Neuronal stem cell (in vitro differentiated cells): ENCODE measurements at regions not wholly inside any gene's neighbourhood (a gene's known extent, or its start where the extent isn't known, plus 50 kb on each side); places are given as distances from the start of the nearest gene placed in this dataset.

Source experiments
- DNase-seq: peaks from one replicate; pipeline ENCODE4 v3.0.0-alpha.2; 2013; ENCODE audit warnings: low spot score
- H2AFZ ChIP-seq: one replicate; pipeline ENCODE4 v1.6.1; 2013; ENCODE audit warnings: mild to moderate bottlenecking, low read length, inconsistent platforms
- H2AK5ac ChIP-seq: 2 replicates; pipeline ENCODE4 v1.6.1; 2013; ENCODE audit warnings: low read depth, mild to moderate bottlenecking, inconsistent platforms, low read length, moderate library complexity, mixed read lengths
- H2BK120ac ChIP-seq: 2 replicates; pipeline ENCODE4 v1.6.1; 2013; ENCODE audit warnings: low read depth, mild to moderate bottlenecking, inconsistent platforms, low read length, moderate library complexity, mixed read lengths
- H2BK12ac ChIP-seq: one replicate; pipeline ENCODE4 v1.6.1; 2013; ENCODE audit warnings: low read length, inconsistent platforms
- H2BK15ac ChIP-seq: 2 replicates; pipeline ENCODE4 v1.6.1; 2013; ENCODE audit warnings: mild to moderate bottlenecking, low read length, inconsistent platforms, mixed read lengths
- H2BK5ac ChIP-seq: one replicate; pipeline ENCODE4 v1.6.1; 2013; ENCODE audit warnings: inconsistent platforms, mild to moderate bottlenecking, low read length, moderate library complexity
- H3K14ac ChIP-seq: one replicate; pipeline ENCODE4 v1.6.1; 2013; ENCODE audit warnings: low read length, inconsistent platforms
- H3K18ac ChIP-seq: 2 replicates; pipeline ENCODE4 v1.6.1; 2013; ENCODE audit warnings: low read length, inconsistent platforms
- H3K23ac ChIP-seq: 2 replicates; pipeline ENCODE4 v1.6.1; 2013; ENCODE audit warnings: low read depth, mild to moderate bottlenecking, mixed read lengths, low read length, inconsistent platforms; ENCODE audit not compliant: poor library complexity
- H3K27ac ChIP-seq: replicated peaks from 3 replicates; pipeline ENCODE4 v1.5.1; 2013; ENCODE audit warnings: low read length, inconsistent platforms
- H3K27me3 ChIP-seq, 3 experiments: 2 replicates each; pipeline ENCODE4 v1.6.1; 2013; ENCODE audit warnings: low read length in 3 of 3, mild to moderate bottlenecking in 2 of 3, inconsistent platforms in 1 of 3, low read depth in 1 of 3, mixed read lengths in 1 of 3, moderate library complexity in 1 of 3; ENCODE audit not compliant: control insufficient read depth in 3 of 3, insufficient read depth in 3 of 3
- H3K36me3 ChIP-seq, 2 donors: replicated peaks in 1 of 2; 2 replicates each; pipeline ENCODE4 v1.6.1; 2013; ENCODE audit warnings: low read length in 2 of 2; ENCODE audit not compliant: control insufficient read depth in 2 of 2, insufficient read depth in 2 of 2
- H3K4ac ChIP-seq: 2 replicates; pipeline ENCODE4 v1.6.1; 2013; ENCODE audit warnings: inconsistent platforms, mild to moderate bottlenecking, low read length, moderate library complexity
- H3K4me1 ChIP-seq, 2 donors: 1 replicate in 1 of 2; 2 replicates in 1 of 2; pipeline ENCODE4 v1.6.1; 2013; ENCODE audit warnings: low read length in 2 of 2, low read depth in 1 of 2; ENCODE audit not compliant: control insufficient read depth in 2 of 2, insufficient read depth in 1 of 2
- H3K4me2 ChIP-seq: one replicate; pipeline ENCODE4 v1.6.1; 2013; ENCODE audit warnings: mild to moderate bottlenecking, low read length, inconsistent platforms; ENCODE audit not compliant: insufficient read depth, poor library complexity, severe bottlenecking
- H3K4me3 ChIP-seq, 2 donors: 2 replicates each; pipeline ENCODE4 v1.5.1; 2013; ENCODE audit warnings: low read length in 2 of 2, mild to moderate bottlenecking in 2 of 2, inconsistent platforms in 1 of 2, moderate library complexity in 1 of 2
- H3K79me1 ChIP-seq: one replicate; pipeline ENCODE4 v1.6.1; 2013; ENCODE audit warnings: low read depth, mild to moderate bottlenecking, inconsistent platforms, low read length, moderate library complexity
- H3K9ac ChIP-seq: one replicate; pipeline ENCODE4 v1.6.1; 2013; ENCODE audit warnings: mild to moderate bottlenecking, low read depth, low read length, inconsistent platforms; ENCODE audit not compliant: poor library complexity
- H3K9me3 ChIP-seq, 2 donors: replicated peaks in 1 of 2; 2 replicates each; pipeline versions ENCODE3 to v1.6.1; 2013; ENCODE audit warnings: low read length in 2 of 2, mild to moderate bottlenecking in 2 of 2, inconsistent platforms in 1 of 2, low read depth in 1 of 2, mixed read lengths in 1 of 2, moderate library complexity in 1 of 2; ENCODE audit not compliant: control insufficient read depth in 2 of 2, insufficient read depth in 1 of 2
- H4K8ac ChIP-seq: one replicate; pipeline ENCODE4 v1.6.1; 2013; ENCODE audit warnings: low read depth, mild to moderate bottlenecking, inconsistent platforms, low read length, moderate library complexity
- H4K91ac ChIP-seq: one replicate; pipeline ENCODE4 v1.6.1; 2013; ENCODE audit warnings: low read length, low read depth, mild to moderate bottlenecking, inconsistent platforms; ENCODE audit not compliant: poor library complexity
- WGBS, 2 donors: extraction: QIAGEN DNeasy Blood & Tissue Kit; methylation state at CpG; one replicate each; pipeline ENCODE4 v1.1.7; 2013; ENCODE audit warnings: missing lambda C conversion rate in 2 of 2, mixed read lengths in 1 of 2; ENCODE audit not compliant: insufficient read length in 2 of 2, insufficient replicate concordance in 1 of 2; ENCODE audit errors: extremely low coverage in 2 of 2; 5-methylcytosine and 5-hydroxymethylcytosine counted together

DNA sequence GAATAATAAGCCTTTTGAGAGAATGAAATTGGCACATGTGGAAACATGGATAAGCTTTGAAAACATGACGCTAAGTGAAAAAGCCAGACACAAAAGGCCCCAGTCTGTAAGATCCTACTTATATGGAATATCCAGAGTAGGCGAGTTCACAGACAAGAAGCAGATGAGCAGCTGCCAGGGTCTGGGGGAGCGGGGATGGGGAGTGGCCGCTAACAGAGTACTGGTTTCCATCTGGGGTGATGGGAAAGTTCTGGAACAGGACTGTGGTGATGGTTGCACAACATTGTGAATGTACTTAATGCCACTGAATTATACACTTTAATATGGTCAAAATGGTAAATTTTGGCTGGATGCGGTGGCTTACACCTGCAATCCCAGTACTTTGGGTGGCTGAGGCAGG is 126.5 kb downstream of the SPATA19 start:
- no peak overlapping the region for H2BK120ac ChIP-seq
- no peak overlapping the region for H3K14ac ChIP-seq
- H3K4me2 ChIP-seq: no peak overlapping the region
- no peak overlapping the region for H3K9ac ChIP-seq
- H3K4me1 ChIP-seq: peaks cover 0 to 8% of the 10 kb centered on the region in 2 donors
- no peak overlapping the region for H3K4ac ChIP-seq
- H3K18ac ChIP-seq: no peak overlapping the region
- H2BK12ac ChIP-seq: no peak overlapping the region
- H2BK15ac ChIP-seq: no peak overlapping the region
- H3K27me3 ChIP-seq: peaks cover 0 to 23% (median 0%) of the 10 kb centered on the region in 3 experiments
- H3K79me1 ChIP-seq: no peaks in the 10 kb centered on the region
- H3K23ac ChIP-seq: no peak overlapping the region
- no peaks in the 10 kb centered on the region for H3K9me3 ChIP-seq
- no peak overlapping the region for H3K27ac ChIP-seq
- no CpG with 5 or more reads among the region's 5 CpGs for WGBS, 2 donors
- H4K91ac ChIP-seq: no peak overlapping the region
- no peak overlapping the region for H2BK5ac ChIP-seq
- H2AFZ ChIP-seq: no peak overlapping the region
- H2AK5ac ChIP-seq: no peak overlapping the region
- H3K36me3 ChIP-seq: no peaks in the 10 kb centered on the region
- no peak for DNase-seq
- no peak overlapping the region for H4K8ac ChIP-seq
- no peak overlapping the region for H3K4me3 ChIP-seq

DNA sequence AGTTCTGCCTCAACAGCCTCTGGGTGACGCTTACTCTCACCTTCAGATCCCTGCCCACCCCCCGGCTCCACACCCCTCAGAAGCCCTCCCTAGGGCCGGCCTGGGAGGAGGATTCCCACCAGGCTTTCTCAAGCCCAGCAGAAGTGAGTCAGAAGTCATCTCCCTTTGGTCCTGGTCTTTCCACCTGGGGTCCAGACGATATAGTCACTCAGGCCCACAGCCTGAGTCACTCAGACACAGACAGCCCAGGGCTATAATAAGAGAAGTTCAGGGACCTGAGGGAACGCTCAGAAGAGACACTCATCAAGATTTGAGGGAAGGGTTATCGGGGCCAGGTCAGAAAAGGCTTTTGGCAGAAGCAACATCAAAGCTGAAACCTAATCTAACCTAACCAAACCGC is 127.1 kb downstream of the SPATA19 start:
- Histone ChIP-seq H2BK120ac (no peak overlapping the region), H3K27ac (no peak overlapping the region), H3K79me1 (no peaks in the 10 kb centered on the region), H2AFZ (no peak overlapping the region), H2BK5ac (no peak overlapping the region), H3K9ac (no peak overlapping the region), H3K9me3 (no peaks in the 10 kb centered on the region), H3K4me2 (no peak overlapping the region), H3K4me1 (peaks cover 0 to 8% of the 10 kb centered on the region in 2 donors), H2AK5ac (no peak overlapping the region), H2BK12ac (no peak overlapping the region), H3K4me3 (no peak overlapping the region), H4K8ac (no peak overlapping the region), H3K27me3 (peaks cover 0 to 26% (median 0%) of the 10 kb centered on the region in 3 experiments), H3K23ac (no peak overlapping the region), H3K4ac (no peak overlapping the region), H3K14ac (no peak overlapping the region), H4K91ac (no peak overlapping the region), H3K36me3 (no peaks in the 10 kb centered on the region), H2BK15ac (no peak overlapping the region), H3K18ac (no peak overlapping the region)
- WGBS, 2 donors: no CpG with 5 or more reads among the region's 7 CpGs
- no peak for DNase-seq

DNA sequence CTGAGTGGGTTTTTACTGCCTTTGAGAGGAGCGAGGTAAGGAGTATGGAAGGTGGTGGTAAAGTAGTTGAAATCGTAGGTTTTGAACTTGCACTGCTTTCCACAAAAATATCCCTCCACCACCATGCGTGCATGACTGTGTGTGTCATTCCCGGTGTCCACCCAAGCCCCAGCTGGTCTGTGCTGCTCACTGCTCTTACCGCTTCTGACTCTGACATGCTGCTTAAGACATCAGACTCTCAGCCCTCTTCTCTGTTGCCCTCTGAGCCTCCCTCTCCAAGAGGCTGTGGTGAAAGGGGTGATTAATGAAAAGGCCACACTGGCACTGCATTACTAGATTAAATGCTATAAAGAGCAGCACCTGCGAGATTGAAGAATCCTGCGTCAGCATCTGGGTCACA is 128.7 kb downstream of the SPATA19 start:
- DNase-seq: no peak
- peaks cover 0 to 29% (median 0%) of the 10 kb centered on the region in 3 experiments for H3K27me3 ChIP-seq
- no peak overlapping the region for H3K4me2 ChIP-seq
- no peak overlapping the region for H3K23ac ChIP-seq
- WGBS, 2 donors: no CpG with 5 or more reads among the region's 7 CpGs
- no peak overlapping the region for H4K8ac ChIP-seq
- H2BK5ac ChIP-seq: no peak overlapping the region
- no peak overlapping the region for H4K91ac ChIP-seq
- no peak overlapping the region for H3K4ac ChIP-seq
- peaks cover 0 to 8% of the 10 kb centered on the region in 2 donors for H3K4me1 ChIP-seq
- no peak overlapping the region for H2BK12ac ChIP-seq
- H3K36me3 ChIP-seq: no peaks in the 10 kb centered on the region
- no peak overlapping the region for H2BK120ac ChIP-seq
- H3K27ac ChIP-seq: no peak overlapping the region
- no peak overlapping the region for H2AFZ ChIP-seq
- no peaks in the 10 kb centered on the region for H3K79me1 ChIP-seq
- H2AK5ac ChIP-seq: no peak overlapping the region
- no peak overlapping the region for H3K14ac ChIP-seq
- no peak overlapping the region for H3K4me3 ChIP-seq
- H3K18ac ChIP-seq: peak overlapping the region; percentile 23
- H2BK15ac ChIP-seq: no peak overlapping the region
- H3K9ac ChIP-seq: no peak overlapping the region
- no peaks in the 10 kb centered on the region for H3K9me3 ChIP-seq

DNA sequence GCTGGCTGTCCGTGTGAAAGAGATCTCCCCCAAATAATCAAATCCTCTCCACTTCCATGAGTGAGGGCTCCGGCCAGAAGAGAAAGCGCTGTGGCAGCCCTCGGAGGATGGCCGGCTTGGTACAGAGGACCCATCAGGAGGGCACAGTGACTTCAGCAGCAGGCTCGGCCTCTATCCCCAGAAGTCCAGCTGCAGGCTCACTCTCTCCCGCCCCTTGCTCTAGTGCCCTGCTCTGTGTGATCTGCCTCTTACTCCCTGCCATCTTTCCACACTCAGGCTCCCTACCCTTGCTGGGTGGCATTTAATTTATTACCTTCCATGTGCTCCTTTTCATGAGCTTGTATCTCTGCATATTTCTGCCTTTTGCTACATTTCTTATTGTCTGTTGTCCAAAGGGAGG is 129.7 kb downstream of the SPATA19 start:
- Histone ChIP-seq H3K4ac (no peak overlapping the region), H4K8ac (no peak overlapping the region), H3K14ac (no peak overlapping the region), H3K27me3 (peaks cover 0 to 29% (median 0%) of the 10 kb centered on the region in 3 experiments), H4K91ac (no peak overlapping the region), H2AK5ac (no peak overlapping the region), H3K36me3 (no peaks in the 10 kb centered on the region), H3K4me1 (peaks cover 0 to 8% of the 10 kb centered on the region in 2 donors), H3K27ac (no peak overlapping the region), H2BK120ac (no peak overlapping the region), H2BK5ac (no peak overlapping the region), H3K4me2 (no peak overlapping the region), H3K9ac (no peak overlapping the region), H3K4me3 (no peak overlapping the region), H3K79me1 (no peaks in the 10 kb centered on the region), H2AFZ (no peak overlapping the region), H2BK15ac (no peak overlapping the region), H3K9me3 (no peaks in the 10 kb centered on the region), H3K23ac (no peak overlapping the region), H2BK12ac (no peak overlapping the region), H3K18ac (peak overlapping the region; percentile 29)
- WGBS, 2 donors: no CpG with 5 or more reads among the region's 7 CpGs
- DNase-seq: no peak
